OCI-LY3 (cell line): ENCODE measurements at regions not wholly inside any gene's neighbourhood (a gene's known extent, or its start where the extent isn't known, plus 50 kb on each side); places are given as distances from the start of the nearest gene placed in this dataset.

ENCODE experiments used
- H2AFZ ChIP-seq: fragments of 200-600, 300-600 bp; shearing (Covaris generic); 2 replicates; pipeline ENCODE4 v1.6.0; 2014; ENCODE audit warnings: antibody characterized with exemption, low read depth, low read length
- H3K27ac ChIP-seq: fragments of 200-600, 300-600 bp; sonication (generic); 2 replicates; pipeline ENCODE4 v1.5.1; 2014; ENCODE audit warnings: mild to moderate bottlenecking, low read length, moderate library complexity, mixed read lengths
- H3K27me3 ChIP-seq: fragments of 200-600, 300-600 bp; sonication (generic); 2 replicates; pipeline ENCODE4 v1.6.1; 2014; ENCODE audit warnings: low read depth, low read length, mixed read lengths
- H3K36me3 ChIP-seq: fragments of 200-600, 300-600 bp; sonication (generic); replicated peaks from 2 replicates; pipeline ENCODE3; 2014; ENCODE audit warnings: low read depth, low read length, mixed read lengths
- H3K4me1 ChIP-seq: fragments of 300-600, 200-600 bp; sonication (generic); 2 replicates; pipeline ENCODE4 v1.6.1; 2014; ENCODE audit warnings: low read length, mixed read lengths
- H3K4me2 ChIP-seq: fragments of 200-600, 300-600 bp; sonication (generic); 2 replicates; pipeline ENCODE4 v1.6.1; 2014; ENCODE audit warnings: low read length, mixed read lengths
- H3K4me3 ChIP-seq: fragments of 300-600, 200-600 bp; sonication (generic); 2 replicates; pipeline ENCODE4 v1.5.1; 2014; ENCODE audit warnings: antibody characterized with exemption, mild to moderate bottlenecking, low read length, moderate library complexity
- H3K79me2 ChIP-seq: fragments of 300-600, 200-600 bp; shearing (Covaris generic); 2 replicates; pipeline ENCODE4 v1.6.1; 2014; ENCODE audit warnings: mild to moderate bottlenecking, low read length, mixed read lengths
- H3K9ac ChIP-seq: fragments of 300-600, 200-600 bp; shearing (Covaris generic); 2 replicates; pipeline ENCODE4 v1.6.0; 2014; ENCODE audit warnings: mild to moderate bottlenecking, low read length, moderate library complexity
- H3K9me3 ChIP-seq: fragments of 200-600, 300-600 bp; shearing (Covaris generic); 2 replicates; pipeline ENCODE4 v1.6.1; 2014; ENCODE audit warnings: low read length, mixed read lengths; ENCODE audit not compliant: insufficient read depth
- H4K20me1 ChIP-seq: fragments of 200-600, 300-600 bp; sonication (generic); 2 replicates; pipeline ENCODE4 v1.6.1; 2016; ENCODE audit warnings: low read length, mixed read lengths; ENCODE audit not compliant: insufficient read depth
- CTCF ChIP-seq: fragments of 200-600, 300-600 bp; sonication (generic); IDR thresholded peaks from 2 replicates; pipeline ENCODE4 v1.5.1; 2014; ENCODE audit warnings: antibody characterized with exemption, low read length, low read depth
- EZH2phosphoT487 ChIP-seq: fragments of 200-600 bp; shearing (Covaris generic); IDR thresholded peaks from 2 replicates; pipeline ENCODE4 v1.6.1; 2018; ENCODE audit warnings: antibody characterized with exemption, mixed run types, low read depth

GRCh38 chrX:124467202-124467601 is 120.8 kb downstream of the SH2D1A start:
- Histone ChIP-seq H3K4me3 (no peak overlapping the region), H3K27me3 (no peaks in the 10 kb centered on the region), H3K79me2 (no peaks in the 10 kb centered on the region), H2AFZ (no peak overlapping the region), H3K4me2 (no peak overlapping the region), H3K9me3 (no peaks in the 10 kb centered on the region), H3K27ac (no peak overlapping the region), H3K36me3 (no peaks in the 10 kb centered on the region), H3K4me1 (no peaks in the 10 kb centered on the region), H4K20me1 (no peaks in the 10 kb centered on the region), H3K9ac (no peak overlapping the region)
- TF ChIP-seq EZH2phosphoT487 = no peak

GRCh38 chrX:124475358-124475757 is 129.0 kb downstream of the SH2D1A start:
- H3K9ac ChIP-seq = no peak overlapping the region
- H3K4me2 ChIP-seq = no peak overlapping the region
- no peak for TF ChIP-seq EZH2phosphoT487
- no peak for TF ChIP-seq CTCF
- H3K36me3 ChIP-seq = no peaks in the 10 kb centered on the region
- H2AFZ ChIP-seq = no peak overlapping the region
- H3K27me3 ChIP-seq = no peaks in the 10 kb centered on the region
- no peaks in the 10 kb centered on the region for H3K9me3 ChIP-seq
- H3K79me2 ChIP-seq = no peaks in the 10 kb centered on the region
- H4K20me1 ChIP-seq = no peaks in the 10 kb centered on the region
- H3K27ac ChIP-seq = no peak overlapping the region
- no peak overlapping the region for H3K4me3 ChIP-seq
- peaks cover 13% of the 10 kb centered on the region for H3K4me1 ChIP-seq

GRCh38 chrX:124476562-124476961 is 130.2 kb downstream of the SH2D1A start:
- Histone ChIP-seq H3K9ac (no peak overlapping the region), H2AFZ (no peak overlapping the region), H3K27ac (no peak overlapping the region), H3K4me1 (peaks cover 13% of the 10 kb centered on the region), H3K36me3 (no peaks in the 10 kb centered on the region), H3K27me3 (no peaks in the 10 kb centered on the region), H3K9me3 (no peaks in the 10 kb centered on the region), H3K79me2 (no peaks in the 10 kb centered on the region), H4K20me1 (no peaks in the 10 kb centered on the region), H3K4me2 (peak overlapping the region; percentile 53), H3K4me3 (no peak overlapping the region)
- TF ChIP-seq EZH2phosphoT487 = no peak
- TF ChIP-seq CTCF = no peak

- no peaks in the 10 kb centered on the region for H4K20me1 ChIP-seq
- no peak overlapping the region for H3K4me2 ChIP-seq
- no peak overlapping the region for H3K4me3 ChIP-seq
- H3K27me3 ChIP-seq = no peaks in the 10 kb centered on the region
- H3K27ac ChIP-seq = no peak overlapping the region
- no peaks in the 10 kb centered on the region for H3K79me2 ChIP-seq
- H3K4me1 ChIP-seq = peaks cover 13% of the 10 kb centered on the region
- H2AFZ ChIP-seq = no peak overlapping the region
- no peak overlapping the region for H3K9ac ChIP-seq
- H3K9me3 ChIP-seq = no peaks in the 10 kb centered on the region
- no peaks in the 10 kb centered on the region for H3K36me3 ChIP-seq
- no peak for TF ChIP-seq CTCF
- TF ChIP-seq EZH2phosphoT487 = no peak
These were observed 131.7 kb downstream of the SH2D1A start for GRCh38 chrX:124478046-124478445.
